ENCODE measurements at regions not wholly inside any gene's neighbourhood (a gene's known extent, or its start where the extent isn't known, plus 50 kb on each side); places are given as distances from the start of the nearest gene placed in this dataset.
"Not testable (repeated sequence)": the region's sequence is repeated elsewhere in the genome, so short reads cannot be mapped to it uniquely, and the experiment has no call there.

DNA sequence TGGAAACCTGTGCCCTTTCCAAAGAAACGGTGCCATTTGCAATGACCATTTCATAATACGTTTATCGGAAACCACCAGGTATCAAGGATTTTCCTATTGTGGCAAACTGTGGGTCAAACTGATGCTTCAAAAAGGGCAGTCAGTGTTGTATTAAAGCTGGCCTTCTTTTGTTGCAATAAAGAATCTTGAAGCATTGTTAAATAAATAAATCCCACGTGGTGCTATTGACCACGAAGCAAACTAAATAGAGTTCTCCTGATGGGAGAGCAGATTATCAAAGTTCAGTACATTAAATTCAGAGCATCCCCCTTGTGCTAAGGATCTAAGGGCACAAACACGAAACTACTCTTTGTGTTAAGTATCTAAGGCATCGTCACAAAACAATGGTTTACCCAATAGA lies 545.9 kb upstream of the MIR17HG start:
- no peak for DNase-seq

DNA sequence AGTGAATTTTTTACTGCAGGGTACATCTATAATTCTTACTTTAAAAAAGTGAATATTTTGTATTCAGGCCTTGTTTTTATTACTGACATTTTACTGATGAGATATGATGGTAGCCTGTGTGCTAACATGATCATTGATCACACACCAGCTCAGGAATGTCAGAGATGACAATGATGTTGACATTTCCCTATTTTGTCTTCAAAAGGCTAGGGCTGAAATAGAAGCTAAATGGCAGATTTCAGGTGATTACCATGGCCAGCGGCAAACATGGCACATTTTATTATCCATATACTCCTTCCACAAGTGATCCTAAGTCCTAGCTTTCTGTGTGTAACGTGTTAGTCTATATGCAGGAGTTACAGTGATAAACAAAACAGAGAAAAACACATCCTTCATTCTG lies 544.3 kb upstream of the MIR17HG start:
- DNase-seq = no peak

DNA sequence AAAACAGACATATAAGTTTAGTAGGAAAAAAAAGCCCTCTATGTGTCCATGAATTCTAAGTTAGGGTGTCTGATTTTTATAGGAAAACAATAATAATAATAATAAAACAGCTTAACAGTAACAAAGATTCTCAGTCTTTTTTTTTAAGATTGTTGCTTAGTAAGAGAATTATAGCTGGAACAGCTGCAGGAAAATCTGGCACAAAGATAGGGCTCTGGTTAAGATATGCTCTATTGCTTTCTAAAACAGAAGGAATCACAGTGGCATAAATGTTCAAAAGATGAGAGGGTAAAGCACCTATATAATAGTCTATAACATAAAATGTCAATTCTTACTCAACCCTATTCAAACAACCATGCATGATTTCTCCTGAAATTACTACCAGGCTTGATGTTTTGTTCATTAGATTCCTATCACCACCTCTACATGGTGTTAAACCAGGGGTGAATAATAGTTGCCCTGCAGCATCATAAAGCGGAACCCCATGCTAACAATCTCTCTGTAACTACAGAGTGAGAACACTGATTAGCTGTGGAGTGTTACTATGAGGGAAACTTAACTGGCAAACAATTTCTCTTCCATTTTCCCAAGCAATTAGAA lies 541.4 kb upstream of the MIR17HG start:
- no peak for DNase-seq

DNA sequence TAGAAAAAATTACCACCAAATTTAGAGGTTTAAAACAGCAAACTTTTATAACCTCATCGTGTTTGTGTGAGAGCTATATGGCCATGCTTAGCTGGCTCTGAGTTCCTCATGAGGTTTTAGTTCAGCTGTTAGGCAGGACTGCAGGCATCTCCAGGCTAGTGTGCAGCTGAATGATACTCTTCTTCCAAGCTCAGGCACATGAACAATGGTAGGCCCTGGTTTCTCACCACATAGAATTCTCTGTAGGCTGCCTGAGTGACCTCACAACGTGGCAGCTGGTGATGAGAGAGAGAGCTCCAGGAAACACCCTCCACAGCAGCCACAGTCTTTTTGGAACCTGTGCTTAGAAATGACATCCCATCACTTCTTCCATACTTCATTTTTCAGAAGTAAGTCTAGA lies 540.6 kb upstream of the MIR17HG start:
- DNase-seq = no peak

DNA sequence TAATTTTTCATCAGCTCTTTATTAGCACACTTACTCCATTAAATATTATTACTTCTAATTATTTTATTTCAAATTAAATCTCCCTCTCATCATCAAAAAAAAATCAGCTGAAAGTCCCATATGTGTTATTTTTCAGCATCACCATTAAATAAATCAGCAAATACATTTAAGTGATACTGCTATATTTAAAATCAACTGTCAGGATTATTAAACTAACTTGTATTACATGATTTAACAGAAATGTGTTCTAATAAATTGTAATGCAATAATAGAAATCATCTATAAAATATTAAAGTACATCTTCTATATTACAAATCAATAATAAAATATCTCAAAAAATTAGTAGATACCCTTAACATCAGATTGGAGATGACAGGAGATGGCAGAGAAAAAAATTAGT lies 538.6 kb upstream of the MIR17HG start:
- DNase-seq = no peak

DNA sequence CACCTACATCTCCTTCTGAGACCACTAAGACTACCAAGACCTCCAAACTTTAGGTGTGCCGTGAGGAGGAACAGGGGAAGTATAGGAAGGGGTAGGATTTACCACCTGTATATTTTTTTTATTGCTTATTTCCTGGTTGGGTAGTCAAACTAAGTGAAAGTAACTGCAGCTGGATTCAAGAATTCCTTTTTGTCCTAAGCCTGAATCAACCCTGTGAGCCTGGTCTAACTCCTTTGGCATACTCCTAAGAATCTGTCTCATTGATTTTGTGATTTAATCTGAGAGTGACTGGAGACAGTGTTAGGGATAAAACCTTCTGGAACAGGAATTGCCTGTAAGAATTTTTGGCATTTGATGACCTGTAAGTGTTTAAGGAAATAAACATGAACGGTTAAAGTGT lies 523.5 kb upstream of the MIR17HG start:
- no peak for DNase-seq

DNA sequence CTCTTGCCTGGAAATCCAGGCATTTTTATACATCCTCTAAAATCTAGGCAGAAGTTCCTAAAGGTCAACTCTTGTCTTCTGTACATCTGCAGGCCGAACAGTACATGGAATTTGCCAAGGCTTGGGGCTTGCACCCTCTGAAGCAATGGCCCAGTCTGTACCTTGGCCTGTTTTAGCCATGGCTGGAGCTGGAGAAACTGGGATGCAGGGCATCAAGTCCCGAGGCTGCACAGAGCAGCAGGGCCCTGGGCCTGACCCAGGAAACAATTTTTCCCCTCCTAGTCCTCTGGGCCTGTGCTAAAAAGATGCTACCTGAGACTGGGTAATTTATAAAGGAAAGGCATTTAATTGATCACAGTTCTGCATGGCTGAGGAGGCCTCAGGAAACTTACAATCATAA lies 520.8 kb upstream of the MIR17HG start:
- DNase-seq = no peak

DNA sequence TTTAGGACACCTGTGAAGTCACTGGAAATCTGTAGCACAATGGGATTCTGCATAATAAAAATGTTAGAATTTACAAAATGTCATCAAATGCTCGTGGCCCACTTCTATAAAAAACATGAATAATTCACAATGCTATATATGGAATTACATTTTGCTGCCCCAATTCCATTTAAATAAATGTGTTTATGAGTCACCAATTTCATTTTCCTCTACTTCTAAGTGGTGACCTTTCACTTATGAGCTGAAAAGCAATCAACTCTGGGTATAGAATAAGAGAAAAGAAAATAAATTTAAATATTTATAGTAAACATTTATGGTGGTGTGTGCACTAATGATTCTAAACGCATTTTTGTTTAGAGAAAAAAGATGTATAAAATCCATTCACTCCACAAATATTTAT lies 516.7 kb upstream of the MIR17HG start:
- no peak for DNase-seq

DNA sequence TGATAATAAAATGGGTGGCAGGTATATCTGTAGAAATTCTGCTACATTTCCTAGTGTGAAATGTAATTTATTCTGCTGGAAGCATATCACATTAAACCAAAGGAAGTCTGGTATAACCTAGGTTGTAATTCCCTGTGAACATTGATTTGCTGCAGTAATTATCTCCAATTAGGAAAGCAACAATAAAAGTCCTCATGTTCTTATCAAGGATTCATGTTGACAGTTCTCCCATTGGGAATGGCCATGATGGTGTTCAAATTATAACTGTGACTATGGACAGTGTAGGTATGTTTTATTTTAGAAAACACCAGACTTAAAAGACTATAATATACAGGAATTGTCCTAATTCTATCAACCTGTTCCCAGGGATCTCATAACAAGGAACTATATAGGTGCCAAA lies 513.5 kb upstream of the MIR17HG start:
- DNase-seq = no peak

DNA sequence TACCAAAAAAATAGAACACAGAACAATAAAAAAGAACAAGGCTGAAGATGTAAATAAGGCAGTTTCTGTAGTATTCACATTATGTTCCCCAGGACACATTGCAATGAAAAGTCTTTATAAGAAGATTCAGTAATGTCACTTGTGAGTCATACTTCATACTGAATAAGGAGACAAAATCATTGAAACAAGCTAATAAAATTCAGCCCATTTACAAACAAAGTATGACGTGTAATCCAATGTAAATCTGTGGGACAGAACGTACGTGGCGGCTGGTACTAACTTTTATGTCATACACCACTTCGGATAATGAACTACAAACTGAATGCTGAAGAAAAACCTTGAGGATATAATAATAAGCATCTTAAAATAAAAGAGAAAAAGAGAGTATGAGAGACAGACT lies 512.8 kb upstream of the MIR17HG start:
- no peak for DNase-seq

DNA sequence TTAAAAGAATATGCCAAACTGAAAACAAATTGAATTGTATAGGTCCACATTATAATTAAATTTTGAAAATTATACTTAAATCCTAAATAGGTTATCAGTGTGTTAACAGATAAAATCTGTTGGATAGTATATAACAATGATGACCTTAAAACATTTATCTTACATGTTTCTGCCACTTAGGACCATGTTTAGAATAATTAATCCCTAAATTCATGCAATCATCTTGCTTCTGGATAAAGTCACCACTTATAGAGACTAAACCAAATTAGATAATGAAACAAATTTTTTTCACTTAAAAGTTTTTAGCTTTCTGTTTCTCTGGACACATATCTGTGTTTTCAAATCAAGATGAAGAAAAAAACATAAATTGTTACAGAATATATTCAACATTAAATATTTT lies 511.7 kb upstream of the MIR17HG start:
- DNase-seq = no peak

DNA sequence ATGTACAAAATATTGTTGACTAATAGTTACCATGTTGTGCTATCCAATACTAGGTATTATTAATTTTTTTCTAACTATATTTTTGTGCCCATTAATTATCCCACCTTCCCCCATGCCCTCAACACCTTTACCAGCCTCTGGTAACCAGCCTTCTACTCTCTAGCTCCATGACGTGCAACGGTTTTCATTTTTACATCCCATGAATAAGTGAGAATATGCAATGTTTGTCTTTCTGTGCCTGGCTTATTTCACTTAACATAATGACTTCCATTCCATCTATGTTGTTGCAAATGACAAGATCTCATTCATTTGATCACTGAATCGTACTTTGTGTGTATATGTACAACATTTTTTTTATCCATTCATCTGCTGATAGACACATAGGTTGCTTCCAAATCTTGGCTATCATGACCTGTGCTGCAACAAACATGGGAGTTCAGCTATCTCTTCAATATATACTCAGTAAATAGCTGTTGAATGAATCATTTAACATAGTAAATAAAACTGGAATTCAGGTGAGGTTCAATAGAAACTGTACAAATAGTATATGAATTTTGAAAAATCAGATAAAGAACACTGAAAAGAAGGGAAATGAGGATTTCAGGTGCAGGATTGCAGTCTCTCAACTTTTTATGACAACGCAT lies 509.0 kb upstream of the MIR17HG start:
- DNase-seq = no peak

DNA sequence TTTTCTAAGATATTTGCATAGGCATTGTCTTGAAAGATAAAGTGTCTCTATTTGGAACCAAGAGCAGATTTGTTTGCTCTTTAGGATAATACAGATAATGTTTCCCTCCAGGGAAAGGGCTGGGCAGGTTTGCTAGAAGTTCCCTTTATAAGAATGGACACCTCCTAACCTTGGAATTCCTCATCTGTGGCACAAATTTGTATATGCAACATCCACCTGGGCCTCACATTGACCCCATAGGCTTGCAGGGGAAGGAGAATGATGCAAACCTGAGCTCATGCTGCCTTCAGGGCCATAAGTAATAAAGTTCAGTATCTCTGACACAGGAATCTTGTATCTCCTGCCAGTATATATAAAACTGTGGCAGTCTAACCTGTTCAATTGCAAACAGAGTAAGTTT lies 508.4 kb upstream of the MIR17HG start:
- DNase-seq = no peak

DNA sequence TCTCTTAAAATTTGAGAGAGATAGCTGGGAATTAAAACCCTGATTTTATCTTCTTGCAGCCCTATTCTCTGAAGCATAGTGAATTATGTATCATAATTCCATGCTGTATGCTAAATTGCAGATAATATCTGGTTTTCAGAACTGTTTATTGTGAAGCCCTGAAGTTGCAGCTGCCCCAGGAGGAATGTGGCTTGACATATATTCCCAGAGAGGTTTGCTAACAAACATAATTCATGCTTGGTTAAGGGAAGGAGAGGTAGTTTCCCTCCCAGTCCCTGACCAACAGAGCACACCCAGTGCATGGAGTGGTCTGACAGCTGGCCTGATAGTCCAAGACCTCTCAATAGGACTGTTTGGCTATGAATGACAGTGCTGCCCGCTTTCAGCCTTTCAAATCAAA lies 500.6 kb upstream of the MIR17HG start:
- DNase-seq = no peak

DNA sequence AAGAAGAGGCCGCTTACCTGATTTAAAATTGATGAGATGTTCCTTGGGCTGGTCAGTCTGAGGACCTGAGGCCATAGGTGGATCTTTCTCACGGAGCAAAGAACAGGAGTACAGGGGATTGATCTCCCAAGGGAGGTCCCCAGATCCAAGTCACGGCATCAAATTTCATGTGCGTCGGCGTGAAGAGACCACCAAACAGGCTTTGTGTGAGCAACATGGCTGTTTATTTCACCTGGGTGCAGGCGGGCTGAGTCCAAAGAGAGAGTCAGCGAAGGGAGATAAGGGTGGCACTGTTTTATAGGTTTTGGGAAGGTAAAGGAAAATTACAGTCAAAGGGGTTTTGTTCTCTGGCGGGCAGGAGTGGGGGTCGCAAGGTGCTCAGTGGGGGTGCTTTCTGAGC lies 493.8 kb upstream of the MIR17HG start:
- DNase-seq = not testable (repeated sequence)

DNA sequence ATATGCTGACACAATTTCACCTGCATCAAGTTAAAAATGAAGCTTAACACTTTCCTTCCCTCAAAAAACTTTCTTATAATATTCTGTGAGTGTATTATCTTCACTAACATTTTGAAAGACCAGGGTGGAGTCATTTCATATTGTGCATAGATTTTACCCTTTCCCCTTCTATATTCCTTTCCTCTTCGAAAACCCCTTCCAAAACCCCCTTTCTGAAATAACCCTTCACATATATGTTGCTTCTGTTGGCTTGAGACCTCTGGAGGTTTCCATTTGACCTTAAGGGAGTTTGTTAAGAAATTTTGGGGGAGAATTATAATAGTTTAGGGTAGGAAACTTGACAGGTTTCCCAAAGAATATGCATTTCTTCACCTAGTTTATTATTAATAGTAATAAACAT lies 489.6 kb upstream of the MIR17HG start:
- DNase-seq = no peak

DNA sequence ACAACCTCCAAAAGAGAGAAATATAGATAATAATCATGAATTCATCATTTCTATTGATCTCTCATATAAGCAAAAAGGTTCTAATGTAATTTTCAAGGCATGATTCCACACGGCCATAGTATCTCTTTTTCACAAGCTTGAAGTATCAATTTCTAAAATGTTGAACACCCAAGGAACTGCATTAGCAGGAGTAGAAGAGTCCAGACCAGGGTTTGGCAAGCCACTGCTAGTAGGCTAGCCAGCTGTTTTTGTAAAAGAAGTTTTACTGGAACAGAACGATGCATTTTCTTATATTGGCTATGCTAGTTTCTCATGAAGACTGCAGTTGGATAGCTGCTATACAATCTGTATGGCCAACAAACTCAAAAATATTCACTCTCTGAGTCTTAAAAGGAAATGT lies 481.5 kb upstream of the MIR17HG start:
- no peak for DNase-seq

DNA sequence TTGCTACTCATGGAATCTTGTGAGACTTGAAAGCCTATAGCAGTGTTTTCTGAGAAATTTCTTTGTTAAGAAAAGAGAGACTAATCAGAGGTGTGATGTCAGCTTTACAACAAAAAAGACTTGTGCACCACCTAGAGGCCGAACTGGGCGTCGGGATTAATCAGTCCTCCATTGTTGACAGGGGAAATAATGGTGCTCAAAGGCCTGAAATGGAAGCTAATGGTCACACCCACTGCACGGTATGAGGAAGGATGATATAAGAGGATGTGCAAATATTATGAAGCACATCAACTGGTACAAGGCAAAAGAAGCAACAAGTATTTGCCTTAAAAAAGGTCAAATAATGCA lies 480.2 kb upstream of the MIR17HG start:
- DNase-seq = no peak

DNA sequence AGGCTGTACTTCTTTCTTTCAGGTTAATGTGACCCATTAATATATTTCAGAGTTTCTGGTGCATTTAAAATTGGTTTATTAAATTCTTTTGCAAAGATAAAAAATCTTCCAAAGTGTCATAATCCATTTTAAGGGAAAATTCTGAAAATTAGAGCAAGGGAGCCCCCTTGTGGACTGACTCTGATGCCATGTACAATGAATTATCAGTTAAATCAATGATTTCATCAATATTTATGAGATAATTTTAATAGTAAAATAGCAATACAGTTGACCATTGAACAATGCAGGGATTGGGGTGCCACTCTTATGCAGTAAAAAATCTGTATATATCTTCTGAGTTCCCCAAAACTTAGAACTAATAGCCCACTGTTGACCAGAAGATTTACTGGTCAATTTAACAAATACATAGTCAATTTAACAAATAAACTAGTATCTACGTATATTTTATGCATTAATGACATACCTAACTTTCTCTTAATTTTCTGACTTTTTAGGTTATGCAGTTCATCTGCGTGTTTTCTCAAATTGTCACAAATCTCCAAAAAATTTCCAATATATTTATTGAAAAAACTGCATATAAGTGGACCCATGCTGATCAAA lies 479.1 kb upstream of the MIR17HG start:
- no peak for DNase-seq

DNA sequence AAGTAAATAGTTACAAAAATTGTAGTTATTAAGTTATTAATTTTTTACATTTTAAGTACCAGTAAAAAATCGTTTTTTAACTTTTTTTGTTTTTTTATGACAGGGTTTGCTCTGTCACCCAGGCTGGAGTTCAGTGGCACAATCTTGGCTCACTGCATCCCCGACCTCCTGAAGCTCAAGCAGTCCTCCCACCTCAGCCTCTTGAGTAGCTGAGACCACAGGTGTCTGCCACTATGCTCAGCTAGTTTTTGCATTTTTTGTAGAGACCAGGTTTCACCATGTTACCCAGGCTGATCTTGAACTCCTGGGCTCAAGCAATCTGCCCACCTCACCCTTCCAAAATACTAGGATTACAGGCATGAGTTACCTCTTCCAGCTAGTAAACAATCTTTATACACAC lies 477.9 kb upstream of the MIR17HG start:
- DNase-seq = no peak

DNA sequence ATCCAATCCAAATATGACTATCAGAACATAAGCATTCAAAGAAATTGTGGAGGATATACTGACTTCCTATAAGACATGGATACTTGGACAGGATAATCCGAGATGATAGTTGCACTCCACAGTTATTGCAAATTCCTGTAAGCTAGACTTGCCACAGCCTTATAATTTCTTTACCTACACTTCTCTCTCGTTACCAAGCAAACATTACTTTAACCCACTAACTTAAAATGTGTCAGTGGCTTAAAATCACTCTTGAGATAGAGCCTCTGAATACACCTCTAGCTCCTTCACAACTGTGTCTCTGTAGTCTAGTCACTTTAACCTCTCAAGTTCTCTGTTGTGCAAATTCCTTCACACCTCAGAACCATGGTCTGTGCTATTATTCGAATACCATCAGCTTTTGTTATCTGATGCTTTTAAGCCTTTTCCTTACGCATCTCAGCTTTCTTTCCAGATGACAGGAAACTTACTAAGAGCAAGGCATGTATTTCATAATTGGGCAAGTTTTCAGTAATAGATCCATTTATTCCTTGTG lies 474.9 kb upstream of the MIR17HG start:
- DNase-seq = no peak

DNA sequence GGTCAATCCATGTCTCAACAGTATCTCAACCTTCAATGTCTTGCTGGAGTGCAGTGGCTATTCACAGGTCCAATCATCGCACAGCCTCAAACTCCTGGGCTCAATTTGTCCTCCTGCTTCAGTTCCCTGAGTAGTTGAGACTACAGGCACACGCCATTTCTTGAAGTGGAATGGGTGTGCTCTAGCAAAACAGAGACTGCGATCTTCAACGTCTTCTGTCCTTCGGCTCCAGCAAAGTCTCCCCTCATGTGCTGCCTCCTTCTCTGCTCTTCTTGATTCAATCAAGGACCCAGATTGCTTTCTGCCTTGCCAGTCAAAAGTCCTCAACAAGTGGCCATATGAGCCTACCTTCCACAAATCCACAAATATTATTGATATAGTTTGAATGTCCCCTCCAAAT lies 466.7 kb upstream of the MIR17HG start:
- no peak for DNase-seq

DNA sequence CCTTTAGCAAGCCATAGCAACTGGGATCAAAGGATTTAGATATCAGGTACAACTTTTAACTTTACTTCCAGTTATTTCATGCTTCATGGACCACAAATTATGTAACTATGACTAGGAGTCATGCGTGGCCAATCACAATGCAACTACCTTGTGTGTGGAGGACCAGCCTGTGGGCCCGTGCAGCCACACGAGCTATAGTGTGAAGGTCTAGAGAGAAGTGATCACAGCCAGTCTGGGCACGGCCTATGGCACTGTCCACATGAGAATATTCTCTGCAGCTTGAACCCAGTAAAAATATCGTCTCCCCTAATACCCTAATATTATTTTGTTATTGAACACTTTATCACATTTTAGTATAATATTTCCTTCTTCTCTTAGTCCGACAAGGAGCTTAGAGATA lies 464.9 kb upstream of the MIR17HG start:
- DNase-seq = no peak

DNA sequence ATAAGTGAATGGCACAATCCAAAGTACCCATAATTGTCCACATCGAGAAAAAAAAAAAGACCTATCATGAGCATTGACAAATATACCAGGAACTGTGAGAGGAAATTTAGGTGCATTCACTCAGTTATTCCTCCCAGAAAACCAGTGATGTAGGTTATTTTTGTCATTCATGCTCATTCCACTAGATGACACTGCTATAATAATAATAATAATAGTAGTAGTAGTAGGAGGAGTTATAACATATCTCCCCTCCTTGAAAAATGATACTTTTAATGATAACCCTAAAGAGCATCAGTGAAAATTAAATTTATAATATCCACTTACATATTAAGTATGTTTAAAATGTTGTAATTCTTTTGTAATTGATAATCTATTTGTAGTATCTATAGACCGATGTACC lies 463.9 kb upstream of the MIR17HG start:
- no peak for DNase-seq

DNA sequence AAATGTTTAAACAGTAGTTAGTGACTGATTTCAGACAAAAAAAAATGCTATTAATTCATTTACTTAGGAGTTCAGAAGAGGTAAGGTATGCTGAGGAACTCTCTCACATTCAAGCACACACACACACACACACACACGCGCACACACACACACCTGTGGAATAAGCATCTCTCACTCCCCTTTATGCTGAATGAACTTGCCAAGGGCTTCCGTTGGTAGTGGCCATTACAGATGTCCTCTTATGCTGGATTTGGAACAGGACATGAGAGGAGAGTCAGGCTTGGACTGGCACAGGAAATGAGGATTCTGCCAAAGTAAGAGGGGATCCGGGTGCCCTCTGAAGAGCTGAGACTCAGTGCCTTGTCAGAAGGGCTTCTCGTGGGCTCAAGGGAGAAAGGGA lies 463.4 kb upstream of the MIR17HG start:
- no peak for DNase-seq

Measured in stimulated activated naive CD4-positive, alpha-beta T cell (primary cell).